NCI-H187 (cell line): ENCODE measurements at regions not wholly inside any gene's neighbourhood (a gene's known extent, or its start where the extent isn't known, plus 50 kb on each side); places are given as distances from the start of the nearest gene placed in this dataset.

ENCODE experiments used
- DNase-seq, 2 experiments: peaks; one replicate each; lab custom pipeline; 2025; lab: John Stamatoyannopoulos, UW

GRCh38 chr20:52637201-52637600 is 335.0 kb upstream of the TSHZ2 start:
- DNase-seq = no peak

DNA sequence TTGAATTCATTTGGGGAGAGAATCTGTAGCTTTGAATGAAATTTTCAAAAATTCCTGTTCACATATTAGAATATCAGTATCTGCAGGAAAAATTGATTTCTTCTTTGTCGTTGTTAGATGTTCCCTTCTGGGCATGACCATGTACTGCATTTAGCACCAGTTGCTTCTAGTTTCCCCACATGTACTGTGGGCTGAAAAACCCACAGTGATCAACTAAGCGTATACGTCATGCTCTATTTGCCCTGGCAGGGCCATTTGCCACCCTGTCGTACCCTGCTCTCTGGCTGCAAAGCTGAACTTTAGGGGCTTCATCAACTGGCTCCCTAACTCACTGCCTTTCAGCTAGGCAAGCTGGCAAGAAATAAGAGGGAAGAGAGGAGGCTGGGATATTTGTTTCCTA is 340.7 kb upstream of the TSHZ2 start:
- no peak for DNase-seq

DNA sequence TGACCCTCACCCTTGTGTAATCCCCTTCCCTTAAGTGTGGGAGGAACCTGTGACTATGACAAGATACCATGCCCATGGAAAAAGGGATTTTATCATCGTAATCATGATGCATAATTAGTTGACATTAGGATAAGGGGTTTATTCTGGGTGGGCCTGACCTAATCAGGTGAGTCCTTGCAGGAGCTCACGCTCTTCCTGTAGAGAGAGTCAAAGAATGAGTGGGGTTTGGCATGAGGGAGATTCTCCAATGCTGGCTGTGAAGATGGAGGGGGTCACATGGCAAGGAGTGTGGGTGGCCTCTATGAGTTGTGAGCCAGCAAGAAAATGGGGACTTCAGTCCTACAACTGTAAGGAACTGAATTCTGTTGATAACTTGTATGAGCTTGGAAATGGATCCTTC is 342.0 kb upstream of the TSHZ2 start:
- DNase-seq = no peak

GRCh38 chr20:52624281-52624680 is 347.9 kb upstream of the TSHZ2 start:
- DNase-seq = no peak

DNA sequence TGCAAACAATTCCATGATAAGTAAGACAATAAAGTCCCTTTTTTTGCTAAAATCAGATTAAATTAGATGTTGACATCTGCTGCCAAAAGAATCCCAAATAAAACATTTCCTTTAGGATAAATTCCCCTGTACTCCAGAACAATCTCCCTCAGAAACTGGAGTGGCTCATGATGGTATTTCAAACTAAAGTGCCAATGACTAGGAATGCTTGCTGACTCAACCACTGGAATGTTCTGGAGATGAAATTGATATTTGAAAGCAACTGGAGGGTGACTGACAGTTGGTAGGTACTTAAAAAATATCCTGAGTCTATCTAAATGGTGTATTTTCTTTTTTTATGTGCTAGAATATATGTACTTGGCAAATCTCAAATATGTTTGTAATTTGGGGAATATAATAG is 350.1 kb upstream of the TSHZ2 start:
- DNase-seq = no peak

GRCh38 chr20:52621401-52621800 is 350.8 kb upstream of the TSHZ2 start:
- no peak for DNase-seq

GRCh38 chr20:52619671-52620070 is 352.5 kb upstream of the TSHZ2 start:
- no peak for DNase-seq

GRCh38 chr20:52619101-52619500 is 353.1 kb upstream of the TSHZ2 start:
- no peak for DNase-seq

- no peak for DNase-seq
Measured at GRCh38 chr20:52616629-52617028, 355.5 kb upstream of the TSHZ2 start.

GRCh38 chr20:52614051-52614863 is 357.9 kb upstream of the TSHZ2 start:
- no peak for DNase-seq

- no peak for DNase-seq
Measured at GRCh38 chr20:52612046-52612632, 360.0 kb upstream of the TSHZ2 start.

GRCh38 chr20:52610749-52611148 is 361.4 kb upstream of the TSHZ2 start:
- no peak for DNase-seq

DNA sequence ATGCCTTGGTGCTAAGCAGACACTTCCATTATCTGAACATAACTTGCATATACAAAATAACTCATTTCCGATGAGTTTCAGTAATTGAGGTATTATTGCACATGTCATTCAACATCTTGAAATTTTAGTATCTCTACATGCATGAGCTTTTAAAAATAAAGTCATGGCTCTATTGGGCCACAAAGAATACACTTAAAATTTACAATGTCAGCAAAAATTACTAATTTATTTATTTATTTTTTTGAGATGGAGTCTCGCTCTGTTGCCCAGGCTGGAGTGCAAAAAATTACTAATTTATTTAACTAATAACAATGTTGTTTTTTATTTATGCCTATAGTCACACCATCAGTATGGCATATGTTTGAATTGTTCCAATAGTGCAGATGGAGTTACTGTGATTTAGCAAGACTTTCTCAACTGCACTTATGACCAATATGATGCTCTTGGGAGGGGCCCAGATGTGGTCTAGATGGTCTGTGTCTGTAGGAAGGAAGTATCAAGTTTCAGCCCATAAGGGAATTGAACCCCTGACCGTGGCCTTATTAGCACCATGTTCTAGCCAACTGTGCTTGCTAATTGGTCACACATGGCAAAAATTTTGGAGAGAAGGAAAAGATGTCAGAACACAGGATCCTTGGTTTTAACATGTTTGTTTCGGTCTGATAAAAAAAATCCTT is 370.7 kb upstream of the TSHZ2 start:
- no peak for DNase-seq

DNA sequence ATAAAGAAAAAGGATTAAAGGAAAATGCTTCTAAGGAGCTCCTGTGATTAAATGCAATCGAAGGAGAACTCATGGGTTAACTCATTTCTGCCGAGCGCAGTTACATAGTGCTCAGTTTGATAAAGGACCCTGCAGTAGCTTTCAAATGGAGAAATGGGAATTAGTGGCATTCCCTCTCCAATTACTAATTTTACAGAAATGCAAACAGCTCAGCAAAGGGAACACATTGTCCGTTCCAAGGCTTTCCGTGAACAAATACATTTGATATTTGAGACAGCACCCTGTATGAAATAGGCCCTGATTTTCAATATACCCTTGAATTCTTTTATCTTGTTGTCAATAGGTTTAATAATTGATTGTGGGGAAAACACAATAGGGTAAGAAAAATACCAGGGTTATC is 375.9 kb upstream of the TSHZ2 start:
- DNase-seq = no peak

GRCh38 chr20:52595518-52595917 is 376.6 kb upstream of the TSHZ2 start:
- DNase-seq = no peak

DNA sequence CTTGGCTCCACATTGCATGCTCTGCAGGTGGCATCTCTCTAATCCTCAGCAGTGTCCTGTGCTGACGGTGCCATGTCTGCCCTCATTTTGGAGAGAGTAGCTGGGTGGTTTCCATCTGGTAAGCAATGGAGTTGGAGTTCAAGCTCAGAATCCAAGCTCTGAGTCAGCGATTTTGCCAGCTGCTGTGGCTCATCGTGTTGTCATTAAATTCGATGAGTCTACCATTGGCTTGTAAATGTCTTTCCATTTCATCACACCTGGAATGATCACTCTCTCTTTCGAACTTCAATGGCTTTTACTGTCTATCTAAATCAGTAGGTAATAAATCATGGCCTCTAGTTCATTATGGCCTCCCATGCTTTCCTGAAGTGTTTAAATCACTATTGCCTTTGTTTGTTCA is 378.5 kb upstream of the TSHZ2 start:
- DNase-seq = no peak

GRCh38 chr20:52592567-52592966 is 379.6 kb upstream of the TSHZ2 start:
- DNase-seq = no peak

DNA sequence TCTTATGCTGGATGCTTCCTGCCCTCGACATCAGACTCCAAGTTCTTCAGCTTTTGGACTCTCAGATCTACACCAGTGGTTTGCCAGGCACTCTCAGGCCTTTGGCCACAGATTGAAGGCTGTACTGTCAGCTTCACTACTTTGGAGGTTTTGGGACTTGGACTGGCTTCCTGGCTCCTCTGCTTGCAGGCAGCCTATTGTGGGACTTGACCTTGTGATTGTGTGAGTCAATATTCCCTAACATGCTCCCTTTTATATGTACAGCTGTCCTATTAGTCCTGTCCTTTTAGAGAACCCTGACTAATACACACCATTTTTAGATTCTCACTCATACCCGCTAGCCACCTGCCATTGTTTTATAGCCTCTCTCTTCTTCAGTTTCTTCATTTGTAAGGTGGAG is 382.1 kb upstream of the TSHZ2 start:
- DNase-seq = no peak

DNA sequence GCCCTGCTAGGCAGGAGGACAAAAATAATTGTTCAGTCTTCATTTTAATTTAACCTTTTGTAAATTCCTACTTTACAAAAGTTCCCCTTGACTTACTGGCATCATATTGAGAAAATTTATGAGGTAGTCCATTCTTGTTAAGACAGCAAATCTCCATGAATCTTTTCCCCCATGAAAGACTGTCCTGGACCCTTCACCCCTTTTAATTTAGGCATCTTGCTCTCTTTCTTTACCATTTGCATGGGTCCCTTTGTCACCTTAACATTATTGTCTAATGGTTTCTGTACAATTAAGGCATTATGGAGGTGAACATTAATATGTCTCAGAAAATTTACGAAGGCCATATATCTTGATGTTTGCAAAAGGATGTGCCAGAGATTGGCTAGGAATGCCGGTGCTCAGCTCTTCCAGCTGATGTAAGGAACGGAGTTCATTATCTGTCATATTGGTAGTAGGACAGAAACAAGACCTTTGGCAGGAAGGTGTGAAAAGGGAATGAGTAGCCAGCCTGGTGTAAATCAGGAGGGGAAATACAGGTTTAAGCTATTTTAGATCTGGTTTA is 382.8 kb upstream of the TSHZ2 start:
- DNase-seq = no peak

DNA sequence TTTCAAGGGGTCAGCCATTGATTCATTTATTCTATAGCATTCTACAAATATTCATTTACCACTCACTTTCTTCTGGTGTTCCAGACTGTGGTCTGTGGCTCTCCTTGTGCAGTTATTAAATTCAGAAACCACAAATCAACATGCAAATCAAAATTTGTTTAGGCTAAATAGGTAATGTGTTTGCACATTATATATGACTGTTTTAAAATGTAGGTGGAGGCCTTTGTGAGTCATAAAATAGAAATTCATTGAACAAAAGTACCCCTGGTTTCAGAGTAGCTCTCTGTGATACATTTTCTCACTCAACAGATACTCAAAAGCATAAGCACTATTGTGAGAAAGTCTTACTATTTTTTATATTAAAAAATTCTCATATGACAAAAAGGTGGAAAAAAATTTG is 385.5 kb upstream of the TSHZ2 start:
- no peak for DNase-seq

- DNase-seq = no peak
Measured at GRCh38 chr20:52585333-52585732, 386.8 kb upstream of the TSHZ2 start.

DNA sequence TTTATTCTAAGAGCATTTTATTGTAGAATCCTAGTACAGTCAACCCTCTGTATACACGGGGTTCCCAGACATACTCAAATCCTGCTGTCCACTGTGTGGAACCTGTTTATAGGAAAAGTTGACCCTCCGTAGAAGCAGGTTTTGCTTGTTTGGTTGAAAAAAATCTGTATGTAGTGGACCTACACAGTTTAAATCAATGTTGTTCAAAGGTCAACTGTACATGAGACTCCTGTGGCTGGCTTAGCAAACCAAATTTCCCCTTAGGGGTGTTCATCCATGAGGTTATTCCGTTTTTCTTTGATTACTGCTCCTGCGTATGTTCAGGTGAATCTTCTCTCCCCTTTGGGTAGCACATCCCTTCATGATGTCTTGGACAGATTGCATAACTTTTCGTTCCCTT is 387.0 kb upstream of the ZFP64 start:
- DNase-seq = no peak

DNA sequence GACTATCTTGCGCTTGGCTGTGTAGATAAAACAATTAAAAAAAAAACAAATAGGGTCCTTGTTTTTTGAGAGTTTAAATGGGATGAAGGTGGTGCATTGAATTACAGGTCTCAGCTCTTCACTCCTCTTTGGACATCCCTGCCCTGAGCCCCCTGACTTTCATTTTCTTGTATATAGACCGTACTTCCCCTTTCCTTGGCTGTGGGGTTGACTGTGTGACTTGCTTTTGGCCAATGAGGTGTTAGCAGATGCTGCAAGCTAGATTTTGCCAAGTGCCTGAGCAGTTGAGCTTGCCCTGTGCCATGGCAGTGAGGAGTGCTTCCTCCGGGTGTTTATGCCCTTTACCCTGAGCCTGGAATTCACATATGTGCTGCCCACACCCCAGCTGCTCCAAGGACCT is 386.1 kb upstream of the ZFP64 start:
- no peak for DNase-seq
